Peyer's patch (tissue), 4 donors: ENCODE measurements at regions not wholly inside any gene's neighbourhood (a gene's known extent, or its start where the extent isn't known, plus 50 kb on each side); places are given as distances from the start of the nearest gene placed in this dataset.

Experiments used
- POLR2A ChIP-seq, 2 donors: fragments of 450-650 bp; IDR thresholded peaks; one replicate each; pipeline ENCODE4 v1.5.1; 2017; ENCODE audit warnings: antibody characterized with exemption in 2 of 2, mild to moderate bottlenecking in 2 of 2, moderate library complexity in 2 of 2
- TF ChIP-seq, protein P1 (sequence below), 6 experiments: fragments of 450-650 bp in 4 of 6; fragments of 200-600 bp in 2 of 6; sonication (generic) in 1 of 6; IDR thresholded peaks; one replicate each; pipeline ENCODE4 v1.5.1; 2017 to 2019; ENCODE audit warnings: antibody characterized with exemption in 6 of 6, mild to moderate bottlenecking in 3 of 6, moderate library complexity in 1 of 6

DNA sequence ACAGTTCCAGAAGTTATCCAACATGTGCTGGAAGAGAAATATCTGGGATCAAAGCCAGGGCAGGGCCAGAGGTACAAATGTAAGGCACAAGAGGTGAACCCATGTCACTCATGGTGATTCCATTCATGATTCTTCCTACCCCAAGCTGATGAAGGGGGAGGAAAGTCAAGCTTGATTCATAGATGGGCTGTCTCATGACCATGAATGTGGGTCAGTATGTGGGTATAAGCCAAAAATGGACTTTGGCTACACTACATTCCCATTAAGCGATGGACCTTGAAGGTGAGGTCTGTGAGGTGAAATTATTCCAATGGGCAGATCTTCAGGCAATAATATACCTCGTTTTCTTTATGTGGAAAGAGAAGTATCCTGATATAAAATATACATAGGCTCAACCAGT is 217.1 kb downstream of the BTG1 start:
- TF ChIP-seq, protein P1, sequence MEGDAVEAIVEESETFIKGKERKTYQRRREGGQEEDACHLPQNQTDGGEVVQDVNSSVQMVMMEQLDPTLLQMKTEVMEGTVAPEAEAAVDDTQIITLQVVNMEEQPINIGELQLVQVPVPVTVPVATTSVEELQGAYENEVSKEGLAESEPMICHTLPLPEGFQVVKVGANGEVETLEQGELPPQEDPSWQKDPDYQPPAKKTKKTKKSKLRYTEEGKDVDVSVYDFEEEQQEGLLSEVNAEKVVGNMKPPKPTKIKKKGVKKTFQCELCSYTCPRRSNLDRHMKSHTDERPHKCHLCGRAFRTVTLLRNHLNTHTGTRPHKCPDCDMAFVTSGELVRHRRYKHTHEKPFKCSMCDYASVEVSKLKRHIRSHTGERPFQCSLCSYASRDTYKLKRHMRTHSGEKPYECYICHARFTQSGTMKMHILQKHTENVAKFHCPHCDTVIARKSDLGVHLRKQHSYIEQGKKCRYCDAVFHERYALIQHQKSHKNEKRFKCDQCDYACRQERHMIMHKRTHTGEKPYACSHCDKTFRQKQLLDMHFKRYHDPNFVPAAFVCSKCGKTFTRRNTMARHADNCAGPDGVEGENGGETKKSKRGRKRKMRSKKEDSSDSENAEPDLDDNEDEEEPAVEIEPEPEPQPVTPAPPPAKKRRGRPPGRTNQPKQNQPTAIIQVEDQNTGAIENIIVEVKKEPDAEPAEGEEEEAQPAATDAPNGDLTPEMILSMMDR (IDR thresholded peaks at IDR 0.05), result no peak
- TF ChIP-seq POLR2A (IDR thresholded peaks at IDR 0.05), result no peak
